Natural killer cell (primary cell): ENCODE measurements at regions not wholly inside any gene's neighbourhood (a gene's known extent, or its start where the extent isn't known, plus 50 kb on each side); places are given as distances from the start of the nearest gene placed in this dataset.

Source experiments
- ATAC-seq, 3 donors: fragments of 150-1000 bp in 2 of 3; fragments of 200-7000 bp in 1 of 3; cut with Tn5 transposase; 1 replicate in 1 of 3; 2 replicates in 2 of 3; pipeline ENCODE4 v1.10.0; 2021; ENCODE audit warnings: mild to moderate bottlenecking in 2 of 3, moderate library complexity in 2 of 3
- DNase-seq, 2 donors: peaks; one replicate each; pipeline versions ENCODE4 v3.0.0 to v3.0.0-alpha.2; 2013 to 2021; ENCODE audit warnings: mixed read lengths in 1 of 2
- H3K27ac ChIP-seq: one replicate; pipeline ENCODE4 v1.5.1; 2013; ENCODE audit warnings: mild to moderate bottlenecking, low read length
- H3K27me3 ChIP-seq: one replicate; pipeline ENCODE4 v1.6.1; 2013; ENCODE audit warnings: low read length; ENCODE audit not compliant: control insufficient read depth, insufficient read depth
- H3K36me3 ChIP-seq: one replicate; pipeline ENCODE4 v1.6.1; 2013; ENCODE audit warnings: low read length; ENCODE audit not compliant: control insufficient read depth, insufficient read depth
- H3K4me1 ChIP-seq: one replicate; pipeline ENCODE4 v1.6.1; 2013; ENCODE audit warnings: low read length; ENCODE audit not compliant: control insufficient read depth, insufficient read depth
- H3K4me3 ChIP-seq: one replicate; pipeline ENCODE4 v1.5.1; 2013; ENCODE audit warnings: low read length
- H3K9me3 ChIP-seq: one replicate; pipeline ENCODE4 v1.6.1; 2013; ENCODE audit warnings: low read length; ENCODE audit not compliant: control insufficient read depth, insufficient read depth
- H3K27ac Mint-ChIP-seq, 2 donors: one replicate each; pipeline ENCODE4 v1.8.0; 2022; ENCODE audit warnings: mild to moderate bottlenecking in 2 of 2, mixed read lengths in 2 of 2, moderate library complexity in 1 of 2
- H3K27me3 Mint-ChIP-seq, 2 donors: one replicate each; pipeline ENCODE4 v1.8.0; 2022; ENCODE audit warnings: low read depth in 2 of 2, mixed read lengths in 2 of 2
- H3K36me3 Mint-ChIP-seq: one replicate; pipeline ENCODE4 v1.8.0; 2022; ENCODE audit warnings: mixed read lengths
- H3K4me1 Mint-ChIP-seq, 2 donors: one replicate each; pipeline ENCODE4 v1.8.0; 2022; ENCODE audit warnings: mixed read lengths in 2 of 2
- H3K4me3 Mint-ChIP-seq: one replicate; pipeline ENCODE4 v1.8.0; 2022; ENCODE audit warnings: mild to moderate bottlenecking, moderate library complexity, mixed read lengths
- H3K9me3 Mint-ChIP-seq, 2 donors: one replicate each; pipeline ENCODE4 v1.8.0; 2022; ENCODE audit warnings: mixed read lengths in 2 of 2
- WGBS: methylation state at CpG from one replicate; pipeline ENCODE4 v1.1.7; 2013; ENCODE audit warnings: missing lambda C conversion rate; ENCODE audit not compliant: insufficient coverage; 5-methylcytosine and 5-hydroxymethylcytosine counted together
- intact Hi-C: fragments of 100-400 bp; cut with micrococcal nuclease; formaldehyde crosslinking; loops from one replicate; pipeline ENCODE4 v1.14.2; 2022
- TF ChIP-seq, protein P1 (sequence below): fragments of 200-600 bp; IDR thresholded peaks from one replicate; pipeline ENCODE4 v1.8.0; 2022; ENCODE audit warnings: antibody characterized with exemption

DNA sequence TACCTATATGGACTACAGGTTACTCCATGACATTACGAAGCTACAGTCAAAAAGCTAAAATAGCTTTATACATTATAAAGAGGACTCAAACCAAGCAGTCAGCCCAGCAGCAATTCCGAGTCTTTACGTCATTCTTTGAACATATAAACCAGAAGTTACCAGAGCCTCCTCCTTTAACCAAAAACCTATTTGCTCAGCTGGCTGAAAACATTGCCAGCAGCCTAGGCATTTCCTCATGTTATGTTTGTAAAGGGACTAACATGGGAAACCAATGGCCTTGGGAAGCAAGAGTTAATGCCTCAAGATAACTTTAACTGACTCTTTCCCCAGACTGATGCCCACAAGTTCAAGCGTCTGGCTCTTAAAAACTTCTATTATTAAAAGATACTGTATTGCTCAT, 104.1 kb upstream of the ZNF492 start:
- Mint-ChIP-seq H3K9me3 (peaks cover 10 to 17% of the 10 kb centered on the region in 2 donors), H3K4me3 (no peak overlapping the region), H3K27ac (no peak overlapping the region), H3K36me3 (peaks cover 23% of the 10 kb centered on the region), H3K27me3 (no peaks in the 10 kb centered on the region), H3K4me1 (no peaks in the 10 kb centered on the region)
- H3K9me3 ChIP-seq: peaks cover 40% of the 10 kb centered on the region
- no peaks in the 10 kb centered on the region for H3K27me3 ChIP-seq
- no peak for DNase-seq
- TF ChIP-seq, protein P1, sequence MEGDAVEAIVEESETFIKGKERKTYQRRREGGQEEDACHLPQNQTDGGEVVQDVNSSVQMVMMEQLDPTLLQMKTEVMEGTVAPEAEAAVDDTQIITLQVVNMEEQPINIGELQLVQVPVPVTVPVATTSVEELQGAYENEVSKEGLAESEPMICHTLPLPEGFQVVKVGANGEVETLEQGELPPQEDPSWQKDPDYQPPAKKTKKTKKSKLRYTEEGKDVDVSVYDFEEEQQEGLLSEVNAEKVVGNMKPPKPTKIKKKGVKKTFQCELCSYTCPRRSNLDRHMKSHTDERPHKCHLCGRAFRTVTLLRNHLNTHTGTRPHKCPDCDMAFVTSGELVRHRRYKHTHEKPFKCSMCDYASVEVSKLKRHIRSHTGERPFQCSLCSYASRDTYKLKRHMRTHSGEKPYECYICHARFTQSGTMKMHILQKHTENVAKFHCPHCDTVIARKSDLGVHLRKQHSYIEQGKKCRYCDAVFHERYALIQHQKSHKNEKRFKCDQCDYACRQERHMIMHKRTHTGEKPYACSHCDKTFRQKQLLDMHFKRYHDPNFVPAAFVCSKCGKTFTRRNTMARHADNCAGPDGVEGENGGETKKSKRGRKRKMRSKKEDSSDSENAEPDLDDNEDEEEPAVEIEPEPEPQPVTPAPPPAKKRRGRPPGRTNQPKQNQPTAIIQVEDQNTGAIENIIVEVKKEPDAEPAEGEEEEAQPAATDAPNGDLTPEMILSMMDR: no peak
- H3K4me3 ChIP-seq: no peak overlapping the region
- H3K36me3 ChIP-seq: no peaks in the 10 kb centered on the region
- intact Hi-C loops: no loop called here
- H3K27ac ChIP-seq: no peak overlapping the region
- H3K4me1 ChIP-seq: no peaks in the 10 kb centered on the region
- ATAC-seq: no peak
- 90% methylated on average over 3 of the region's 4 CpGs for WGBS

DNA sequence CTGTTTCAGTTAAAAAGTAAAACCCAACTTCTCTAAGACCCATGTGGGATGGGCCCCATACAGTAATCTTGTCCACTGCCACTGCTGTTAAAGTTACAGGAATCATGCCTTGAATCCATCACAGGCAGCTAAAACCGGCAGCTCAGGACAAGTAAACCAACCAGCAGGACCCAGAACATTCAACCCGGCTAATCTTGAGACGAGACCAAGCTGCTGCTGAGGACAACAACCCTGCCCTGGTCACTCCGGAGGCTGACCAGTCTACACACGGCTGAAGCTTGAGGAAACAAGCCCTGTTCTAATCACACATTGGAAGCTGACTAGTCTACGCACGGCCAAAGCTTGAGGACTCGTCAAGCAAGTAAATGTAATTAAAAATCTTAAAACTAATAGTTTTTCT, 105.2 kb upstream of the ZNF492 start:
- no peak for ATAC-seq
- no peaks in the 10 kb centered on the region for H3K4me1 Mint-ChIP-seq

DNA sequence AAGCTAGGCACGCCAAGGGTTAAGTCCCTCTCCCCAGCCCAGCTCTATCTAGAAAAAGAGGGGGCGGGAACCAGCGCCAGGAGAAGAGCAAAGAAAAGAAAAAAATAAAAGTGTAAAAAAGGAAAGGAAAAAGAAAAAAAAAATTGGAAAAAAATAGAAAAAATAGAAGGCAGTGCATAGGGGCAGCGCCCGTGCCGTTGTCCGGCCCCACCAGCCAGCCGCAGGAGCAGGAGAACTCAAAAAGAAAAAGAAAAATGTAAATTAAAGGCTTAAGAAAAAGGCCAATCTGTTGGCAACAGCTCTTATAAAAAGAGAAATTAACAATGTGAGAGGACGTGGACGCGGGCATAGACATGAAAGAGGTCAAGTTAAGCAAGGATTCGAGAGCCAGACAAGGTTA, 105.4 kb upstream of the ZNF98 start:
- DNase-seq (no peak), ATAC-seq (no peak)
- H3K27me3 Mint-ChIP-seq: no peaks in the 10 kb centered on the region
- no peak overlapping the region for H3K27ac Mint-ChIP-seq
- TF ChIP-seq, protein P1: no peak
- H3K9me3 Mint-ChIP-seq: peaks cover 9 to 15% of the 10 kb centered on the region in 2 donors
- no peak overlapping the region for H3K4me3 Mint-ChIP-seq
- H3K9me3 ChIP-seq: peaks cover 49% of the 10 kb centered on the region
- 67% methylated on average over 11 of the region's 12 CpGs for WGBS
- H3K36me3 ChIP-seq: no peaks in the 10 kb centered on the region
- H3K27me3 ChIP-seq: no peaks in the 10 kb centered on the region
- intact Hi-C loops: no loop called here
- no peak overlapping the region for H3K27ac ChIP-seq
- H3K4me1 ChIP-seq: no peaks in the 10 kb centered on the region
- no peak overlapping the region for H3K4me3 ChIP-seq
- peaks cover 12% of the 10 kb centered on the region for H3K36me3 Mint-ChIP-seq
- H3K4me1 Mint-ChIP-seq: no peaks in the 10 kb centered on the region

More for the DNA sequence above, 105.2 kb upstream of the ZNF492 start:
- H3K27ac Mint-ChIP-seq: no peak overlapping the region
- Histone ChIP-seq H3K9me3 (peaks cover 46% of the 10 kb centered on the region), H3K27ac (no peak overlapping the region), H3K27me3 (no peaks in the 10 kb centered on the region), H3K4me1 (no peaks in the 10 kb centered on the region), H3K4me3 (no peak overlapping the region), H3K36me3 (no peaks in the 10 kb centered on the region)
- TF ChIP-seq, protein P1: no peak
- H3K4me3 Mint-ChIP-seq: no peak overlapping the region
- H3K36me3 Mint-ChIP-seq: peaks cover 22% of the 10 kb centered on the region
- intact Hi-C loops: no loop called here
- H3K9me3 Mint-ChIP-seq: peaks cover 9 to 16% of the 10 kb centered on the region in 2 donors
- DNase-seq: no peak
- 72% methylated on average over 5 of the region's 8 CpGs for WGBS
- no peaks in the 10 kb centered on the region for H3K27me3 Mint-ChIP-seq

DNA sequence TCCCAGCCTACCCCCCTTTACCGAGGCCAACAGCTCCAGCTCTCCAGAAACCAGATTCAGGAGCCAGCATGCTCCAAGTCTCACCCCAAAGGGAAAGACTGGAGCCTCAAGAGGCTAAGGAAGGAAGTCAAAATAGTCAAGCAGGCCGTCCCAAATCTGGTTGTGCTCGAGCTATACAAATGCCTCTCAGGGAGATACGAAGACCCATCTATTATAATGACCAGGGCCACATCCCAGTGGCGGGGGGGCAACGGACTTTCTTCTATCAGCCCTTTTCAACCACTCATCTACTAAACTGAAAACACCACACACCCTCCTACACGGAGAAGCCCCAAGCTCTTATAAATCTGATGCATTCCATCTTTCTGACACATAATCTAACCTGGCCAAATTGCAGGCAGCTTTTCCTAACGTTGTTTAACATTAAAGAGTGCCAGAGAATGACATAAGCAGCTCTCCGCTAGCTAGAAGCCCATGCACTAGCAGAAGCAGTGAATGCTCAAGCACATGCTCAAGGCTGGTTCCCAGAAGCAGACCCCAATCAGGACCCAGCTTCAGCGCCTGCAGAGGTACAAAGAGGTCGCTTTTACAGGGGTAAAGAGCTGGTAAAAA, 104.6 kb upstream of the ZNF98 start:
- H3K4me1 ChIP-seq: no peaks in the 10 kb centered on the region
- WGBS: 49% methylated on average over 11 of the region's 11 CpGs
- TF ChIP-seq, protein P1: no peak
- peaks cover 12% of the 10 kb centered on the region for H3K36me3 Mint-ChIP-seq
- no peak overlapping the region for H3K4me3 Mint-ChIP-seq
- ATAC-seq: no peak
- no peaks in the 10 kb centered on the region for H3K27me3 ChIP-seq
- H3K27ac ChIP-seq: no peak overlapping the region
- no peaks in the 10 kb centered on the region for H3K27me3 Mint-ChIP-seq
- H3K9me3 Mint-ChIP-seq: peaks cover 9 to 18% of the 10 kb centered on the region in 2 donors
- no peak overlapping the region for H3K27ac Mint-ChIP-seq
- H3K4me3 ChIP-seq: no peak overlapping the region
- no peaks in the 10 kb centered on the region for H3K36me3 ChIP-seq
- no peaks in the 10 kb centered on the region for H3K4me1 Mint-ChIP-seq
- peaks cover 47% of the 10 kb centered on the region for H3K9me3 ChIP-seq
- intact Hi-C loops: no loop called here
- DNase-seq: no peak
